ENCODE measurements at regions not wholly inside any gene's neighbourhood (a gene's known extent, or its start where the extent isn't known, plus 50 kb on each side); places are given as distances from the start of the nearest gene placed in this dataset.

GRCh38 chr12:85523197-85523596 lies 243.2 kb downstream of the ALX1 start (continued):
- TF ChIP-seq USF2 (IDR thresholded peaks at IDR 0.05; ENCODE audit: low read length), result no peak
